GM18511 (cell line): ENCODE measurements at regions not wholly inside any gene's neighbourhood (a gene's known extent, or its start where the extent isn't known, plus 50 kb on each side); places are given as distances from the start of the nearest gene placed in this dataset.
"Not testable (repeated sequence)": the region's sequence is repeated elsewhere in the genome, so short reads cannot be mapped to it uniquely, and the experiment has no call there.

Experiments
- ATAC-seq: cut with Tn5 transposase; IDR thresholded peaks from one replicate; pipeline ENCODE4 v1.9.1; 2021; ENCODE audit warnings: mild to moderate bottlenecking, moderate library complexity; ENCODE audit not compliant: unreplicated experiment

GRCh38 chr2:84373391-84373790 lies 85.7 kb downstream of the SUCLG1 start:
- ATAC-seq = no peak

GRCh38 chr2:84362541-84362940 lies 96.5 kb downstream of the SUCLG1 start:
- ATAC-seq = no peak

- ATAC-seq = no peak
Observed at GRCh38 chr2:84338069-84338468, 121.0 kb downstream of the SUCLG1 start.

- no peak for ATAC-seq
Observed at GRCh38 chr2:84327645-84328249, 131.3 kb downstream of the SUCLG1 start.

GRCh38 chr2:84326831-84327432 lies 132.1 kb downstream of the SUCLG1 start:
- ATAC-seq = no peak

GRCh38 chr2:84323890-84324289 lies 135.2 kb downstream of the SUCLG1 start:
- no peak for ATAC-seq

GRCh38 chr2:84320940-84321339 lies 138.1 kb downstream of the SUCLG1 start:
- ATAC-seq = no peak

- ATAC-seq = no peak
Observed at GRCh38 chr2:84319581-84319980, 139.5 kb downstream of the SUCLG1 start.

GRCh38 chr2:84317135-84317534 lies 141.9 kb downstream of the SUCLG1 start:
- no peak for ATAC-seq

GRCh38 chr2:84314901-84315330 lies 144.2 kb downstream of the SUCLG1 start:
- ATAC-seq = peak; percentile 97

GRCh38 chr2:84314250-84314649 lies 144.8 kb downstream of the SUCLG1 start:
- no peak for ATAC-seq

- no peak for ATAC-seq
Observed at GRCh38 chr2:84309281-84309680, 149.8 kb downstream of the SUCLG1 start.

GRCh38 chr2:84306361-84306760 lies 152.7 kb downstream of the SUCLG1 start:
- ATAC-seq = no peak

GRCh38 chr2:84302513-84303412 lies 156.3 kb downstream of the SUCLG1 start:
- peak; percentile 99 for ATAC-seq

- no peak for ATAC-seq
Observed at GRCh38 chr2:84301717-84302116, 157.4 kb downstream of the SUCLG1 start.

GRCh38 chr2:84300696-84301029 lies 158.4 kb downstream of the SUCLG1 start:
- no peak for ATAC-seq

GRCh38 chr2:84300001-84300695 lies 158.9 kb downstream of the SUCLG1 start:
- ATAC-seq = not testable (repeated sequence)

- no peak for ATAC-seq
Observed at GRCh38 chr2:84299211-84299775, 159.8 kb downstream of the SUCLG1 start.

GRCh38 chr2:84297155-84297554 lies 161.9 kb downstream of the SUCLG1 start:
- ATAC-seq = no peak

GRCh38 chr2:84293791-84294380 lies 165.2 kb downstream of the SUCLG1 start:
- no peak for ATAC-seq

- ATAC-seq = no peak
Observed at GRCh38 chr2:84292545-84292944, 166.5 kb downstream of the SUCLG1 start.
